ENCODE measurements at regions not wholly inside any gene's neighbourhood (a gene's known extent, or its start where the extent isn't known, plus 50 kb on each side); places are given as distances from the start of the nearest gene placed in this dataset.
"Not testable (repeated sequence)": the region's sequence is repeated elsewhere in the genome, so short reads cannot be mapped to it uniquely, and the experiment has no call there.

DNA sequence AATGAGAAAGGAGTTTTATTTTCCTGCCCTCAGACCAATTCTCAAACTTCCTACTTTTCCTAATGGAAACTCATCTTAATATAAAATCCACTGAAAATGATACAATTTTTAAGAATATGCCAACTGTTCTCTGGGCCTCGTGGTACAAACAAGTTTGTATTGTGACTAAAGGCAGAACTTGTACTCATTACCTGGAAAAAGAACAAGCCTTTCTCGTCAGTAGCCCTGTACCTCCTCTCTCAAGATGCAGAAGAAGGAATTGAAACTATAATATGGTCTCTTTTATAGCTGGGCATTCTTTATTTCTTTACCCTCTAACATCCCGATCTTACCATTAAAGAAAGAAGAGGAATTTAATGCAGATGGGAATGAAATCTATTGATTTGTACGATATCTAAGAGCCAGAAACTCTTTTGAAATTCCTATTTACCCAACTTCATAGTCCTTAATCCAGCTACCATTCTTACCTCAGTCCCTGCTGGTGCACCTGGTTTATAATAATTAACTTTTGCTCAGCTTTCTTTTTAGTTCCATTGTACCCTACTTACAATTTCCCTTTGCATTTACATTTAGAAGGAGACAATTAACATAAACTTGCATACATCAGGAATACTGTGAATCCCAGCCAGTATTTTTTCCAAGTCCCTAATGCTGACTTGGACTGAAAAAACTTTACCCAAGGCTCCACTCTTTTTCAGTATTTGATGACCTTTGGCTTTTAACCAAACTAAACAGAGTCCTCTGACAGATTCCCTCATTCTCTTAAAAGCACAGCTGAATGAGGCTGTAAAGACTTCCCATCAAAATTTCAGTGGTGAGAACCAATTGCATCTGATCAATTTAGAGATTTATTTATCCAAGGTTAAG, 1162.4 kb downstream of the BRINP3 start:
- no peak overlapping the region for H3K4me3 ChIP-seq (ENCODE audit: low read depth, low read length)
- TF ChIP-seq, protein P1, sequence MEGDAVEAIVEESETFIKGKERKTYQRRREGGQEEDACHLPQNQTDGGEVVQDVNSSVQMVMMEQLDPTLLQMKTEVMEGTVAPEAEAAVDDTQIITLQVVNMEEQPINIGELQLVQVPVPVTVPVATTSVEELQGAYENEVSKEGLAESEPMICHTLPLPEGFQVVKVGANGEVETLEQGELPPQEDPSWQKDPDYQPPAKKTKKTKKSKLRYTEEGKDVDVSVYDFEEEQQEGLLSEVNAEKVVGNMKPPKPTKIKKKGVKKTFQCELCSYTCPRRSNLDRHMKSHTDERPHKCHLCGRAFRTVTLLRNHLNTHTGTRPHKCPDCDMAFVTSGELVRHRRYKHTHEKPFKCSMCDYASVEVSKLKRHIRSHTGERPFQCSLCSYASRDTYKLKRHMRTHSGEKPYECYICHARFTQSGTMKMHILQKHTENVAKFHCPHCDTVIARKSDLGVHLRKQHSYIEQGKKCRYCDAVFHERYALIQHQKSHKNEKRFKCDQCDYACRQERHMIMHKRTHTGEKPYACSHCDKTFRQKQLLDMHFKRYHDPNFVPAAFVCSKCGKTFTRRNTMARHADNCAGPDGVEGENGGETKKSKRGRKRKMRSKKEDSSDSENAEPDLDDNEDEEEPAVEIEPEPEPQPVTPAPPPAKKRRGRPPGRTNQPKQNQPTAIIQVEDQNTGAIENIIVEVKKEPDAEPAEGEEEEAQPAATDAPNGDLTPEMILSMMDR (IDR thresholded peaks at IDR 0.05; ENCODE audit: insufficient read depth, low read length, missing control alignments), result no peak
- CTCF ChIA-PET, result no interaction called here
- POLR2A ChIA-PET, result no interaction called here
- DNase-seq (ENCODE audit: low read depth, low spot score), result no peak

DNA sequence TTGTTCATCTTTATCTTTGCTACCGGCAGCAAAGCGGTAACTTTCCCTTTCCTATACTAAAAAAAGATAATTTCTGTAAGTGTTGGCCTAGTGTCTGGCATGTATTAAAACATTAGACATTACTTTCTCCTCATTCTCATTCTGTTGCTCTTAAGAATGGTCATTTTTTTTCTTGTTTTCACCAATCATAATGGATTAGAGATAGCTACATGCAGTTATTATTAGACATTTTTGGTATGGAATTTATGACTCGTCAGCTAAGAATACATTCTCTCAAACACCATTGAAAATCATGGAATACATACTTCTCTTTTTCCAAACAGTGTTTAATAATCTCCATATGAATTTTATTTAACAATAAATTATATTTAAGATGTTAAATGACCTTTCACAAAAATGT, 1154.6 kb downstream of the BRINP3 start:
- no peak for DNase-seq (ENCODE audit: low read depth, low spot score)
- no peak overlapping the region for H3K4me3 ChIP-seq (ENCODE audit: low read depth, low read length)
- TF ChIP-seq, protein P1 (IDR thresholded peaks at IDR 0.05; ENCODE audit: insufficient read depth, low read length, missing control alignments), result no peak
- POLR2A ChIA-PET, result no interaction called here
- CTCF ChIA-PET, result no interaction called here

GRCh38 chr1:189331071-189331470, 1146.6 kb downstream of the BRINP3 start:
- H3K4me3 ChIP-seq (ENCODE audit: low read depth, low read length); DNase-seq (ENCODE audit: low read depth, low spot score); CTCF ChIA-PET; POLR2A ChIA-PET: not testable (repeated sequence)

GRCh38 chr1:189336115-189337100, 1141.3 kb downstream of the BRINP3 start:
- no peak for DNase-seq (ENCODE audit: low read depth, low spot score)
- ChIA-PET CTCF (no interaction called here), POLR2A (no interaction called here)
- TF ChIP-seq, protein P1 (IDR thresholded peaks at IDR 0.05; ENCODE audit: insufficient read depth, low read length, missing control alignments), result no peak
- no peak overlapping the region for H3K4me3 ChIP-seq (ENCODE audit: low read depth, low read length)

DNA sequence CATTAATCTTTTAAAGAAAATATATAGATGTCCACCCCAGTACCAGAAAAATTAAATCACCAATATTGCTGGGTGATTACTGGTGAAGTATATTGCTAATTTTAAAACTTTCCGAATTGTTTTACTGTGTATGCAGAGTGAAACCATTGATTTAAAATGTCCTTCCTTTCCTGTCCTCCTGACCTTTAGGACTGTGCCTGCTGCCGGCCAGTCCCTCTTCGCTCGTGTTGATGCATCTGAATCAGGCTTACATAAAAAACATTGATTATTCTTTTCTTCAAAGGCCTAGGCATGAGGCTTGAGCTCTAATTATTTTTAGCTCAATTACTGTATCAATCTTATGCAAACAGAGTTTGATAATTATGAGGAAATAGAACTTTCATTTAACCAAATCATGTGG, 1128.1 kb downstream of the BRINP3 start:
- POLR2A ChIA-PET, result no interaction called here
- DNase-seq (ENCODE audit: low read depth, low spot score), result no peak
- TF ChIP-seq, protein P1 (IDR thresholded peaks at IDR 0.05; ENCODE audit: insufficient read depth, low read length, missing control alignments), result no peak
- CTCF ChIA-PET, result no interaction called here
- no peak overlapping the region for H3K4me3 ChIP-seq (ENCODE audit: low read depth, low read length)

GRCh38 chr1:189350983-189351616, 1126.6 kb downstream of the BRINP3 start:
- ChIA-PET POLR2A (no interaction called here), CTCF (no interaction called here)
- no peak for DNase-seq (ENCODE audit: low read depth, low spot score)
- TF ChIP-seq, protein P1 (IDR thresholded peaks at IDR 0.05; ENCODE audit: insufficient read depth, low read length, missing control alignments), result no peak
- no peak overlapping the region for H3K4me3 ChIP-seq (ENCODE audit: low read depth, low read length)
